Nephron (organoid): ENCODE measurements at regions not wholly inside any gene's neighbourhood (a gene's known extent, or its start where the extent isn't known, plus 50 kb on each side); places are given as distances from the start of the nearest gene placed in this dataset.

Source experiments
- H3K27ac Mint-ChIP-seq, 3 experiments: 2 replicates each; pipeline ENCODE4 v1.8.0; 2020; ENCODE audit warnings: mixed read lengths in 3 of 3, mild to moderate bottlenecking in 2 of 3, moderate library complexity in 1 of 3
- H3K27me3 Mint-ChIP-seq: 2 replicates; pipeline ENCODE4 v1.8.0; 2021; ENCODE audit warnings: low read depth, mild to moderate bottlenecking, moderate library complexity, mixed read lengths
- H3K36me3 Mint-ChIP-seq: 2 replicates; pipeline ENCODE4 v1.8.0; 2020; ENCODE audit warnings: low read depth, mixed read lengths
- H3K4me1 Mint-ChIP-seq: 2 replicates; pipeline ENCODE4 v1.8.0; 2020; ENCODE audit warnings: mixed read lengths
- H3K4me3 Mint-ChIP-seq, 3 experiments: 2 replicates each; pipeline ENCODE4 v1.8.0; 2020; ENCODE audit warnings: mild to moderate bottlenecking in 3 of 3, mixed read lengths in 3 of 3, moderate library complexity in 2 of 3
- H3K9me3 Mint-ChIP-seq: 2 replicates; pipeline ENCODE4 v1.8.0; 2020; ENCODE audit warnings: mixed read lengths
- CTCF ChIP-seq, 3 experiments: fragments of 200-600 bp; sonication (generic); IDR thresholded peaks; one replicate each; pipeline ENCODE4 v1.5.0; 2021; ENCODE audit warnings: antibody characterized with exemption in 3 of 3; ENCODE audit not compliant: unreplicated experiment in 3 of 3

GRCh38 chr6:15132854-15133670 is 112.8 kb upstream of the JARID2 start:
- Mint-ChIP-seq H3K27ac (peak overlapping the region in 2 of 3 experiments; percentile 4 to 66), H3K36me3 (no peaks in the 10 kb centered on the region), H3K4me1 (peaks cover 27% of the 10 kb centered on the region), H3K27me3 (peaks cover 20% of the 10 kb centered on the region), H3K9me3 (no peaks in the 10 kb centered on the region), H3K4me3 (no peak overlapping the region)
- no peak for TF ChIP-seq CTCF (IDR thresholded peaks at IDR 0.05; ENCODE audit: unreplicated experiment in 3 of 3)

GRCh38 chr6:15137086-15137485 is 108.8 kb upstream of the JARID2 start:
- Mint-ChIP-seq H3K36me3 (no peaks in the 10 kb centered on the region), H3K27me3 (peaks cover 11% of the 10 kb centered on the region), H3K9me3 (no peaks in the 10 kb centered on the region), H3K27ac (no peak overlapping the region), H3K4me1 (peaks cover 7% of the 10 kb centered on the region), H3K4me3 (no peak overlapping the region)
- no peak for TF ChIP-seq CTCF (IDR thresholded peaks at IDR 0.05; ENCODE audit: unreplicated experiment in 3 of 3)

- no peak overlapping the region for H3K27ac Mint-ChIP-seq
- H3K27me3 Mint-ChIP-seq = peaks cover 4% of the 10 kb centered on the region
- H3K4me3 Mint-ChIP-seq = no peak overlapping the region
- no peaks in the 10 kb centered on the region for H3K36me3 Mint-ChIP-seq
- no peaks in the 10 kb centered on the region for H3K9me3 Mint-ChIP-seq
- TF ChIP-seq CTCF (IDR thresholded peaks at IDR 0.05; ENCODE audit: unreplicated experiment in 3 of 3) = no peak
- peaks cover 5% of the 10 kb centered on the region for H3K4me1 Mint-ChIP-seq
These were observed 102.8 kb upstream of the JARID2 start for GRCh38 chr6:15143086-15143485.

GRCh38 chr6:15143540-15143939 is 102.3 kb upstream of the JARID2 start:
- Mint-ChIP-seq H3K27me3 (peaks cover 4% of the 10 kb centered on the region), H3K27ac (no peak overlapping the region), H3K4me1 (peaks cover 9% of the 10 kb centered on the region), H3K9me3 (no peaks in the 10 kb centered on the region), H3K36me3 (no peaks in the 10 kb centered on the region), H3K4me3 (no peak overlapping the region)
- TF ChIP-seq CTCF (IDR thresholded peaks at IDR 0.05; ENCODE audit: unreplicated experiment in 3 of 3) = no peak

- no peak overlapping the region for H3K27ac Mint-ChIP-seq
- no peak overlapping the region for H3K4me3 Mint-ChIP-seq
- H3K36me3 Mint-ChIP-seq = no peaks in the 10 kb centered on the region
- no peaks in the 10 kb centered on the region for H3K9me3 Mint-ChIP-seq
- H3K27me3 Mint-ChIP-seq = peaks cover 4% of the 10 kb centered on the region
- no peak for TF ChIP-seq CTCF (IDR thresholded peaks at IDR 0.05; ENCODE audit: unreplicated experiment in 3 of 3)
- H3K4me1 Mint-ChIP-seq = peaks cover 13% of the 10 kb centered on the region
These were observed 100.0 kb upstream of the JARID2 start for GRCh38 chr6:15145821-15146220.

- Mint-ChIP-seq H3K9me3 (no peaks in the 10 kb centered on the region), H3K4me1 (peaks cover 16% of the 10 kb centered on the region), H3K36me3 (no peaks in the 10 kb centered on the region), H3K27ac (peak overlapping the region in 2 of 3 experiments; percentile 13 to 50), H3K4me3 (no peak overlapping the region), H3K27me3 (no peaks in the 10 kb centered on the region)
- TF ChIP-seq CTCF (IDR thresholded peaks at IDR 0.05; ENCODE audit: unreplicated experiment in 3 of 3) = no peak
These were observed 98.0 kb upstream of the JARID2 start for GRCh38 chr6:15147827-15148226.
